H54 (cell line): ENCODE measurements at regions not wholly inside any gene's neighbourhood (a gene's known extent, or its start where the extent isn't known, plus 50 kb on each side); places are given as distances from the start of the nearest gene placed in this dataset.
"Not testable (repeated sequence)": the region's sequence is repeated elsewhere in the genome, so short reads cannot be mapped to it uniquely, and the experiment has no call there.

ENCODE experiments used
- DNase-seq: peaks from one replicate; pipeline ENCODE4 v3.0.0; 2011; ENCODE audit warnings: low spot score, mixed read lengths; ENCODE audit not compliant: insufficient read length
- FAIRE-seq: peaks from 3 replicates; lab custom pipeline; 2011; peaks lifted over from hg19 to GRCh38; lab: Jason Lieb, UNC
- POLR2A ChIP-seq: IDR thresholded peaks from 2 replicates; pipeline ENCODE4 v1.6.1; 2011; ENCODE audit warnings: low read depth, mild to moderate bottlenecking, low read length

DNA sequence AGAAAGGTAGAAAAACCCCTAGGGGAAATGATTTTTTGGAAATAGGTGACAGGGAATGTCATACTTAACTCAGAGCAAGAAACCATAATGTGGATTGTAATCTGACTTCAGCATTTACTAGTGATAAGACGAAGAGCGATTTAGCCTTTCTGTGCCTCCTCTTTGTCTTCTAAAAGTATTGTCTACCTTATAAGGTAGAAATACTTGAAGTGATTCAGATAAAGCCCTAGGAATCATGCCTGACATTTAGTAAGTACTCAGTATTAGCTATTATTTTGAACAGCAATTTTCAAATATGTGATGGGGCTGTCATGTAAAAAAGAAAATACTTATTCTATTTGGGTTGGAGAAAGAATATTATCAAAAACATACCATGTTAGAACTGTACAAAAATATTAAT, 525.9 kb upstream of the EYS start:
- DNase-seq (no peak), FAIRE-seq (no peak)
- TF ChIP-seq POLR2A = no peak

DNA sequence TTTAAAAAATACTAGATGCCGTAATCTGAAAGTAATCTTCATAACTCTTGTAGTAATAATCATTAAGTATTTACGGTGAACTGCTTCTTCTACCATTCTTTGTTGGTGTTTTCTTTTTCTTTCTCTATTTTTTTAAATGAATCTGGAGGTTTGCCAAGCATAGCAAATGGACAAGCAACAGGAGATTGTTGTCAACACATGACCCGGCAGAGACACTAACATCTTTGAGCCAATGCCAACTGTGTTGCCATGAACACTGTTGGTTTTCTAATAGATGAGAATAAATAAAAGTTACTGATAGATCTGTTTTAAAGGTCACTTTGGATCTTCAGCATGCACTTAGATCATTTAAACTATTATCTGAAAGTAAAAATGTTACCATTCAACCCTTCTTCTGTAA, 523.6 kb upstream of the EYS start:
- DNase-seq = no peak
- no peak for FAIRE-seq
- no peak for TF ChIP-seq POLR2A

DNA sequence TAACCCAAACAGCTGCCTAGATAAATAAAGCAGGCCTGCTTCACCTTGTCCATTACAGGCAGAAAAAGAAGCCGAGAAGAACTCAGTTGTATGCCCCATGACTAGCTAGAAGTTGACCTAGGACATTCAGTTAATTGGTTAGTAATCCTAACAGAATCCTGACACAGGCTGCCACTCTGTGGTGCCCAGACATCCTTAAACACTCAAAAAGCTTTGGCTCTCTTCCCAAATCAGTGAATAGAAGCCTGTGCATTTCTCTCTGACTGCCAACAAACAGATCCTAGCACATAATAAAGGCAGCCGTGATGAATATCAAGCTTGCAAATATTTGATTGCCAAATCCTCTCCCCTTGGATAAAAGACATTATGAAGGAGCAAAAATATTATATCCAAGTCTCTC, 519.1 kb upstream of the EYS start:
- TF ChIP-seq POLR2A = no peak
- FAIRE-seq (no peak), DNase-seq (no peak)

DNA sequence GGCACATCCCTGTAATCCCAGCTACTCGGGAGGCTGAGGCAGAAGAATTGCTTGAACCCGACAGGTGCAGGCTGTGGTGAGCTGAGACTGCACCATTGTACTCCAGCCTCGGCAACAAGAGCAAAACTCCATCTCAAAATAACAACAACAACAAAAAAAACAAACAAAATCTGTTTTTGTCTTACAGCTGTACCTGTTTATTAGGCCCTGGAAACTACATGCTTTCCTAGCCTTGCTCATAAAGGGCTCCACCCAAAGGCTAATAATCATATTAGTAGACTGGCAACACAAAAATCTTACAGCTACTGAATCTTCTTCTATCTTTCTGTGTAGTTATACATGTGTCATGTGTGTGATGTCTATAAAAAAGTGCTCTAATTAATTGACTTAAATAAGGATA, 503.9 kb upstream of the EYS start:
- no peak for TF ChIP-seq POLR2A
- no peak for FAIRE-seq
- DNase-seq = no peak

DNA sequence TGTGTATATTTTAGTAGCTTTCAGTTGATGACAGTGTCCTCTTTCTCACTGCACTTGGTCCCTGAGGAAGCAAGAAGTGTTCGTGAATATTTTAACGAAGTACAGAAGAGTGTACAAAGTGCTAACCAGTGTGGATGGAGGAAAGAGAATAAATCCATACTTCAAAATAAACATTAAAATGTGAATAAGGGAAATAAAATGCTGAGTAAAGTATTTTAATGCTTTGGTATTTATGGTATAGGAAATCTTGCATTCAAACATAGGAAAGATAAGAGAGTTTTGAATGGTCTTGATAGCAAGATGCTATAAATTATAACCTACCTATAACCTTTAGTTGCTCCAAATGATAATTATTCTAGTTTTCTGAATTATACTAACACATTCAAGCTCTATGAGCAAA, 493.4 kb upstream of the EYS start:
- FAIRE-seq (no peak), DNase-seq (no peak)
- TF ChIP-seq POLR2A = no peak

DNA sequence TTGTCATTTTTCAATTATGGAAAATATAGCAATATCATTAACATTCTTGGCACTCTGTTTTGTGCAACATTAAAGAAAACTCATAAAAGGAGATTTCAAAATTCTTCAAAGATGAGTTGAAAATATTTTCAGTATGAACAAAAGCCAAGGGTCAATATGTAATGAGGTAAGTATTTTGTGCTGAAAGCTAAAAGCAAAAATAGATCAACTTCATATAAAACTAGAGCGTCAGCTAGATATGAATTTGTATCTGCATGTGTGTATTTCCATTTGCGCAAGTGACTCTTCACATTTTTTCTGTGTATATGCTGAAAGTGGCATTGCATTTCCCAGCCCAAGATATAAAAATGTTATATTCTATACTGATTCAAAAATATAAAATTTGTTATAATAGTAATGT, 492.1 kb upstream of the EYS start:
- no peak for FAIRE-seq
- TF ChIP-seq POLR2A = no peak
- no peak for DNase-seq

DNA sequence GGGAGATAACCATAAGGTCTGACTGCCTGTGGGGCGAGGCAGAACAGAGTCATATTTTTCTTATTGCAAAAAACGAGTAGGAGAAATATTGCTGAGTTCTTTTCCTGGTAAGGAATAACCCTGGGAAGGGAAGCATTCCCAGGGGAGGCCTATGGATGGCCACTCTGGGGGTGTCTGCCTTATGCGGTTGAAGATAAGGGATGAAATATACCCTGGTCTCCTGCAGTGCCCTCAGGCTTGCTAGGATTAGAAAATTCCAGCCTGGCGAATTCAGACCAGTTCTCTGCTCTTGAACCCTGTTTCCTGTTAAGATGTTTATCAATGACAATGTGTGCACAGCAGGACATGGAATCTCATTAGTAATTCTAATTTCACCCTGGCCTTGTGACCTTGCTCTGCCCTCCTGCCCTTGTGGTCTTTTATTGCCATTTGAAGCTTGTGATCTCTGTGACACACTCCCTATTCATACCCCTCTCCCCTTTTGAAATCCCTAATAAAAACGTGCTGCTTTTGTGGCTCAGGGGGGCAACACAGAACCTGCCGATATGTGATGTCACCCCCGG, 491.1 kb upstream of the EYS start:
- no peak for FAIRE-seq
- DNase-seq = no peak
- no peak for TF ChIP-seq POLR2A

DNA sequence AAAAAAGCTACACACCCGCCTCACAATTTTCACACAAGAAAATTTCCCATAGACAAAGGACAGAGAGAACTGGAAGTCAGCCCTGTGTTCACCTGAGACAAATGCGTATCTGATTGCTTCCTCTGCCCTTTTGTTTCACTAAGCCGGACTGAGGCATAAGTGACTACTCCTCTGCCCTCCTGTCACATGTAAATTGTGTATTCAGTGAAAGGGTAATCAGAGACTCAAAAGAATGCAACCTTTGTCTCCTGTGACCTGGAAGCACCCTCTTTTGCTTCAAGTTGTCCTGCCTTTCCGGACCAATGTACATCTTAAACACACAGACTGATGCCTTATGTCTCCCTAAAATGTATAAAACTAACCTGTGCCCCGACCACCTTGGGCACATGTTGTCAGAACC, 483.8 kb upstream of the EYS start:
- TF ChIP-seq POLR2A = no peak
- DNase-seq (no peak), FAIRE-seq (no peak)

DNA sequence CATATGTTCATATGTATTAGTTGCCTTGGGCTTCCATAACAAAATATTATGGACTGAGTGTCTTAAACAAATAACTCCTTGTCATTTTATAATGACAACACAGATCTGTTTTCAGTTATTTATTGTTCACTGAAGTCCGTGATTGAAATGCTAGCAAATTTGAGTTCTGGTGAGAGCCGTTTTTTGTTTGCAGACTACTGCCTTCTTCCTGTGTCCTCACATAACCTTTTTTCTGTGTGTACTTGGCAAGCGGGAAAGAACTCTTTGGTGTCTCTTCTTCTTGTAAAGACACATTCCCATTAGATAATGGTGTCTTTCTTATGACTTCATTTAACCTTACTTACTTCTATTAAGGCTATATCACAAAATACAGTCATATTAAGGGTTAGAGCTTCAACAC, 482.9 kb upstream of the EYS start:
- no peak for TF ChIP-seq POLR2A
- DNase-seq = no peak
- no peak for FAIRE-seq

DNA sequence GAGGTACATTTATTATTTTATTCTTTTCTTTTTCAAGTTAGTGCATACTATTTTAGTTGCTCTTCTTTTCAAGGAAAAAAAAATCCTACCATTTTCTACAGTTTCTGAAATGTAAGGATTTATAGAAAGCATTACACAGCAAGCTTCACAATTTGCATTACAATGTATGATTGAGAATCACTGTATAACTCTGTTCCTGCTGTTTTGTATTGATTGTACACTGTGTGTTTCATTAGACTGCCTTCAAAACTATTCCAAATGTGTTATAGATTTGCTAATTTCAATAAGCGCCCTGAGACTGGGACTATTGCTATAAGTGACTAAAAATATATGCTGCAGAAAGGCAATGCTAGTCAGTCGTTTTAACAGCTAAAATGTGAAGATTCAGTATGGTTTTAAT, 479.7 kb upstream of the EYS start:
- FAIRE-seq = no peak
- DNase-seq = no peak

DNA sequence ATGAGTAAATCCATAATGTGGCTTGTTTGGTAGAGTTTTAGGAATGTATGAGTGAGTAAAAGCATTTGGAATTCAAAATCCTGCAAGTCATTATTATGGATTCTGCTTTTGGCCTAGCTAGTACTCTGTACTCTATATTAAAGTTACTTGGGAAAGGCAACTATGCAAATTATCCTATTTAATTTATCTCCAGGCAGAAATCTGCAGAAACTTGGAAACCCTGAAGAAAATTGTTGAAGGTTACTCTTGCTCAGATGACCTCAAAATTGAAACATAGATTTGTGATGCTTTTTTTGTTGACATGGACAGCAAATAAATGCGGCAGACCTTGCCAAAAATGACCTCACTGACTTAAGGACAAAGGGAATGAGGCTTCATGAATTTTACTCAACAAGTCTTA, 477.1 kb upstream of the EYS start:
- no peak for TF ChIP-seq POLR2A
- FAIRE-seq (peak; percentile 57), DNase-seq (no peak)

More for the DNA sequence above, 479.7 kb upstream of the EYS start:
- TF ChIP-seq POLR2A = no peak

DNA sequence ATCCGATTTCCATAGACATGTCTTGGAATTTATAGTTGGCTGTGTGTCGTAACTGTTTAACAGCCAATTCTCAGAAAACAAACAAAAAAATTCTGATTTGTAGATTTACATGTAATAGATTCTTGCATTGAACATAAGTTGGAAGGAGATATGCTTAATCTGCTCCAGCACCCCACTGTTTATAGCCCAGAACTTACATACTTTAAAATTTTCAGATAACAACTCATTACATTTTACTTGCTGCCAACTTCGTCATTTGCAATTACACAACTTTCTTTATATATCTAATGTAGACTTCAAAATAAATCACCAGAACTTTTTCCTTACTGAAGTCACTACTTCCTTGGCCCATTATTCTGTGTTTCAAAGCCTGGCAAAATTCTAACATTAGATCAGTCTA, 472.3 kb upstream of the EYS start:
- no peak for TF ChIP-seq POLR2A
- DNase-seq (no peak), FAIRE-seq (no peak)

DNA sequence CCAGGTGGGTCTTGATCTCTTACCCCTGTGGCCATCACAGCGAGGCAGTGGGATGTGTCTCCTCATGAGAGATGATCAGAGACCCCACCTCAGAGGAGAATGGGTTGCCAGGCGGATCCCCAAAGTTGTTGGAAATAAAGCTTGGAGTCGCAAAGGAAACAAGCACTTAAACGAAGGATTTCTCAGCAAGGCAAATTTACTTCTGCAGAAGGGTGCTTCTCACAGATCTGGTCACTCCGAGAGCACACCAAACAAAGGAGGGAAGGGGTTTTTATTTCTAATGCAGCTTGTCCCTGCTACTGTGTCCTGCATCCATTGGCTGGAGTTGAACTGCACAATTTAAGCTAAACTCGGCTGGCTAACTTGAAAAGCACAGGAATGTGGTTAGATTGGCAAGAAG, 466.6 kb upstream of the EYS start:
- TF ChIP-seq POLR2A = no peak
- no peak for DNase-seq
- no peak for FAIRE-seq

DNA sequence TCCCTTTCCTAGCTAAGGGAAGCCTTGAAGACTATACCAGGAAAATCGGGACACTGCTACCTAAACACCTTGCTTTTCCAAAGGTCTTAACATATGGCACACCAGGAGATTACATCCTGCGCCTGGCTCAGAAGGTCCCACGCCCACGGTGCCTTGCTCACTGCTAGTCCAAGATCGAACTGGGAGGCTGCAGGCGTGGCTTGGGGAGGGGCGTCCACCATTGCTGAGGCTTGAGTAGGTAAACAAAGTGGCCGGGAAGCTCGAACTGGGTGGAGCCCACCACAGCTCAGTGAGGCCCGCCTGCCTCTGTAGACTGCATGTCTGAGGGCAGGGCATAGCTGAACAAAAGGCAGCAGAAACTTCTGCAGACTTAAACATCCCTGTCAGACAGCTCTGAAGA, 459.7 kb upstream of the EYS start:
- not testable (repeated sequence) for FAIRE-seq, DNase-seq

DNA sequence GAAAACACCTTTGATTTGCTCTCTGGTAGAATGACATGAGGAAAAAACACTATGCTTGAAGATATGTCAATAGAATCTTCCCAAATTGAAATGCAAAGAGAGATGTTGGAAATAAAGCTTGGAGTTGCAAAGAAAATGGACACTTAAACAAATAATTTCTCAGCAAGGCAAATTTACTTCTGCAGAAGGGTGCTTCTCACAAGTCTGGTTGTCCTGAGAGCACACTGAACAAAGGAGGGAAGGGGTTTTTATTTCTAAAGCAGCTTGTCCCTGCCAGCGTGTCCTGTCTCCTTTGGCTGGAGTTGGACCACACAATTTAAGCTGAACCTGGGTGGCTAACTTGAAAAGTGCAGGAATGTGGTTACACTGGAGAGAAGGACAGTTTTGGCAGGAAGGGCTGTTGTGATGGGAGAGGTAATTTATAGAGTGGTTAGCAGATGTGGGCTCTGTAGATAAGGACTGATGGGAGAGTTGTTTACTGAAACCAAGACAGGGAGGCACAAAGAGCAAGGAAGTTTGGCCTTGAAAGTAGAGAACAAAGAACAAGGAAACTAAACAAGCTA, 454.6 kb upstream of the EYS start:
- no peak for DNase-seq
- TF ChIP-seq POLR2A = no peak
- no peak for FAIRE-seq
